Upper lobe of right lung (tissue), 1 donor: ENCODE measurements at regions not wholly inside any gene's neighbourhood (a gene's known extent, or its start where the extent isn't known, plus 50 kb on each side); places are given as distances from the start of the nearest gene placed in this dataset.
A peak's percentile ranks its signal among the peaks of the same experiment; 100 is the strongest.

Experiments
- ATAC-seq: fragments of 200-7000 bp; cut with Tn5 transposase; one replicate; pipeline ENCODE4 v1.9.1; 2020; ENCODE audit warnings: mild to moderate bottlenecking, moderate library complexity
- DNase-seq: peaks from one replicate; pipeline ENCODE4 v3.0.0-alpha.2; 2020
- H3K27ac ChIP-seq: fragments of 200-600 bp; one replicate; pipeline ENCODE4 v1.8.0; 2022
- H3K27me3 ChIP-seq: fragments of 200-600 bp; one replicate; pipeline ENCODE4 v1.8.0; 2022; ENCODE audit warnings: mild to moderate bottlenecking
- H3K36me3 ChIP-seq: fragments of 200-600 bp; one replicate; pipeline ENCODE4 v1.8.0; 2022
- H3K4me1 ChIP-seq: fragments of 200-600 bp; one replicate; pipeline ENCODE4 v1.8.0; 2022
- H3K4me3 ChIP-seq: fragments of 200-600 bp; one replicate; pipeline ENCODE4 v1.8.0; 2022; ENCODE audit warnings: mild to moderate bottlenecking
- H3K9me3 ChIP-seq: fragments of 200-600 bp; one replicate; pipeline ENCODE4 v1.8.0; 2022
- CTCF ChIP-seq: fragments of 200-600 bp; IDR thresholded peaks from one replicate; pipeline ENCODE4 v1.8.0; 2022; ENCODE audit warnings: antibody characterized with exemption
- intact Hi-C: fragments of 100-400 bp; cut with DNase I; formaldehyde crosslinking; loops from one replicate; pipeline ENCODE4 v1.11.0; 2022
- donor health status: DM: no; HTN: yes; CAD: no; lungs with severe emphysema.

GRCh38 chr10:83580373-83581012, 558.8 kb upstream of the GHITM start:
- ATAC-seq (peak; percentile 12), DNase-seq (no peak)
- H3K27ac ChIP-seq: no peak overlapping the region
- no peaks in the 10 kb centered on the region for H3K9me3 ChIP-seq
- no peaks in the 10 kb centered on the region for H3K27me3 ChIP-seq
- intact Hi-C loops: no loop called here
- H3K4me3 ChIP-seq: no peak overlapping the region
- no peaks in the 10 kb centered on the region for H3K4me1 ChIP-seq
- H3K36me3 ChIP-seq: no peaks in the 10 kb centered on the region
- no peak for TF ChIP-seq CTCF

- ATAC-seq (no peak), DNase-seq (no peak)
- Histone ChIP-seq H3K4me3 (no peak overlapping the region), H3K9me3 (no peaks in the 10 kb centered on the region), H3K36me3 (no peaks in the 10 kb centered on the region), H3K27ac (no peak overlapping the region), H3K27me3 (no peaks in the 10 kb centered on the region), H3K4me1 (no peaks in the 10 kb centered on the region)
- intact Hi-C loops: no loop called here
- no peak for TF ChIP-seq CTCF
These were observed 556.8 kb upstream of the GHITM start for GRCh38 chr10:83582407-83583095.

- no peak for TF ChIP-seq CTCF
- H3K4me1 ChIP-seq: no peaks in the 10 kb centered on the region
- DNase-seq (no peak), ATAC-seq (no peak)
- H3K27ac ChIP-seq: no peak overlapping the region
- intact Hi-C loops: no loop called here
- no peaks in the 10 kb centered on the region for H3K9me3 ChIP-seq
- H3K4me3 ChIP-seq: no peak overlapping the region
- no peaks in the 10 kb centered on the region for H3K27me3 ChIP-seq
- H3K36me3 ChIP-seq: no peaks in the 10 kb centered on the region
These were observed 553.6 kb upstream of the GHITM start for GRCh38 chr10:83585686-83586085.

- intact Hi-C loops: no loop called here
- Histone ChIP-seq H3K36me3 (no peaks in the 10 kb centered on the region), H3K9me3 (peaks cover 10% of the 10 kb centered on the region), H3K27ac (no peak overlapping the region), H3K4me1 (no peaks in the 10 kb centered on the region), H3K4me3 (no peak overlapping the region), H3K27me3 (no peaks in the 10 kb centered on the region)
- no peak for TF ChIP-seq CTCF
- DNase-seq (no peak), ATAC-seq (no peak)
These were observed 546.9 kb upstream of the GHITM start for GRCh38 chr10:83592337-83592935.

GRCh38 chr10:83603708-83604107, 535.6 kb upstream of the GHITM start:
- Histone ChIP-seq H3K27ac (no peak overlapping the region), H3K9me3 (no peaks in the 10 kb centered on the region), H3K36me3 (no peaks in the 10 kb centered on the region), H3K27me3 (no peaks in the 10 kb centered on the region), H3K4me1 (no peaks in the 10 kb centered on the region), H3K4me3 (no peak overlapping the region)
- DNase-seq (no peak), ATAC-seq (no peak)
- TF ChIP-seq CTCF: no peak
- intact Hi-C loops: no loop called here
